Gastroesophageal sphincter (tissue), 3 donors: ENCODE measurements at regions not wholly inside any gene's neighbourhood (a gene's known extent, or its start where the extent isn't known, plus 50 kb on each side); places are given as distances from the start of the nearest gene placed in this dataset.

Source experiments
- CTCF ChIP-seq, 4 experiments: fragments of 200-600 bp in 2 of 4; fragments of 450-650 bp in 2 of 4; sonication (generic) in 1 of 4; IDR thresholded peaks; one replicate each; pipeline ENCODE4 v1.5.1; 2017 to 2019; ENCODE audit warnings: antibody characterized with exemption in 4 of 4, mild to moderate bottlenecking in 2 of 4, moderate library complexity in 2 of 4
- POLR2AphosphoS5 ChIP-seq: sonication (generic); formaldehyde crosslinking; IDR thresholded peaks from one replicate; pipeline ENCODE4 v1.6.1; 2017; ENCODE audit warnings: antibody characterized with exemption

- no peak for TF ChIP-seq CTCF (IDR thresholded peaks at IDR 0.05)
- no peak for TF ChIP-seq POLR2AphosphoS5
Observed at GRCh38 chr1:187443939-187444338, 615.2 kb downstream of the PLA2G4A start.
